ENCODE measurements at regions not wholly inside any gene's neighbourhood (a gene's known extent, or its start where the extent isn't known, plus 50 kb on each side); places are given as distances from the start of the nearest gene placed in this dataset.

GRCh38 chr1:185401019-185401418, 84.0 kb upstream of the IVNS1ABP start:
- no peak for FAIRE-seq
- DNase-seq (ENCODE audit: insufficient read length, low spot score): no peak
- no peak for TF ChIP-seq CTCF (IDR thresholded peaks at IDR 0.05; ENCODE audit: insufficient read depth, missing control alignments)

- DNase-seq (ENCODE audit: insufficient read length, low spot score) (no peak), FAIRE-seq (no peak)
- no peak for TF ChIP-seq CTCF (IDR thresholded peaks at IDR 0.05; ENCODE audit: insufficient read depth, missing control alignments)
Measured at GRCh38 chr1:185400052-185400451, 83.0 kb upstream of the IVNS1ABP start.

- TF ChIP-seq CTCF (IDR thresholded peaks at IDR 0.05; ENCODE audit: insufficient read depth, missing control alignments): no peak
- no peak for FAIRE-seq
- no peak for DNase-seq (ENCODE audit: insufficient read length, low spot score)
Measured at GRCh38 chr1:185398599-185398998, 81.6 kb upstream of the IVNS1ABP start.

- FAIRE-seq (no peak), DNase-seq (ENCODE audit: insufficient read length, low spot score) (no peak)
- TF ChIP-seq CTCF (IDR thresholded peaks at IDR 0.05; ENCODE audit: insufficient read depth, missing control alignments): no peak
Measured at GRCh38 chr1:185398022-185398421, 81.0 kb upstream of the IVNS1ABP start.

- FAIRE-seq (no peak), DNase-seq (ENCODE audit: insufficient read length, low spot score) (no peak)
- TF ChIP-seq CTCF (IDR thresholded peaks at IDR 0.05; ENCODE audit: insufficient read depth, missing control alignments): no peak
Measured at GRCh38 chr1:185397183-185397582, 80.1 kb upstream of the IVNS1ABP start.

- no peak for DNase-seq (ENCODE audit: insufficient read length, low spot score)
- TF ChIP-seq CTCF (IDR thresholded peaks at IDR 0.05; ENCODE audit: insufficient read depth, missing control alignments): no peak
- peak; percentile 79 for FAIRE-seq
Measured at GRCh38 chr1:185396126-185396525, 79.1 kb upstream of the IVNS1ABP start.

- no peak for DNase-seq (ENCODE audit: insufficient read length, low spot score)
- no peak for TF ChIP-seq CTCF (IDR thresholded peaks at IDR 0.05; ENCODE audit: insufficient read depth, missing control alignments)
- peak; percentile 83 for FAIRE-seq
Measured at GRCh38 chr1:185393815-185394214, 76.8 kb upstream of the IVNS1ABP start.

Measured in D721Med (cell line).